H9 (cell line): ENCODE measurements at regions not wholly inside any gene's neighbourhood (a gene's known extent, or its start where the extent isn't known, plus 50 kb on each side); places are given as distances from the start of the nearest gene placed in this dataset.

Source experiments
- DNase-seq: peaks from one replicate; pipeline ENCODE4 v3.0.0-alpha.2; 2017
- H2AFZ ChIP-seq: one replicate; pipeline ENCODE4 v1.6.1; 2013; ENCODE audit warnings: mild to moderate bottlenecking, low read length, control low read depth, moderate library complexity
- H2AK5ac ChIP-seq: 2 replicates; pipeline ENCODE4 v1.6.1; 2013; ENCODE audit warnings: low read length, control low read depth, mixed read lengths; ENCODE audit not compliant: insufficient read length
- H2BK120ac ChIP-seq: one replicate; pipeline ENCODE4 v1.6.1; 2013; ENCODE audit warnings: low read depth, mild to moderate bottlenecking, low read length, control low read depth, inconsistent platforms; ENCODE audit not compliant: poor library complexity, severe bottlenecking
- H2BK12ac ChIP-seq: 2 replicates; pipeline ENCODE4 v1.6.1; 2013; ENCODE audit warnings: low read length, control low read depth, mixed read lengths, low read depth; ENCODE audit not compliant: insufficient read length
- H2BK15ac ChIP-seq: 2 replicates; pipeline ENCODE4 v1.6.1; 2013; ENCODE audit warnings: low read depth, low read length, control low read depth
- H2BK20ac ChIP-seq: one replicate; pipeline ENCODE4 v1.6.1; 2013; ENCODE audit warnings: low read depth, mild to moderate bottlenecking, low read length, control low read depth, inconsistent platforms; ENCODE audit not compliant: poor library complexity, severe bottlenecking
- H2BK5ac ChIP-seq: 2 replicates; pipeline ENCODE4 v1.6.1; 2013; ENCODE audit warnings: low read length, control low read depth, mixed read lengths; ENCODE audit not compliant: insufficient read length
- H3K14ac ChIP-seq: 2 replicates; pipeline ENCODE4 v1.6.1; 2013; ENCODE audit warnings: low read length, control low read depth; ENCODE audit not compliant: insufficient read depth
- H3K18ac ChIP-seq: 2 replicates; pipeline ENCODE4 v1.6.1; 2013; ENCODE audit warnings: low read depth, mild to moderate bottlenecking, mixed read lengths, low read length, control low read depth; ENCODE audit not compliant: insufficient read length
- H3K23ac ChIP-seq: 2 replicates; pipeline ENCODE4 v1.6.1; 2013; ENCODE audit warnings: low read length, control low read depth, mixed read lengths, low read depth; ENCODE audit not compliant: insufficient read length
- H3K23me2 ChIP-seq: 2 replicates; pipeline ENCODE4 v1.6.1; 2013; ENCODE audit warnings: low read depth, mild to moderate bottlenecking, mixed read lengths, low read length, control low read depth; ENCODE audit not compliant: insufficient read length, poor library complexity, severe bottlenecking
- H3K27ac ChIP-seq: 2 replicates; pipeline ENCODE4 v1.5.1; 2013; ENCODE audit warnings: low read length, control low read depth, mixed read lengths, low read depth; ENCODE audit not compliant: insufficient read length
- H3K27me3 ChIP-seq: 2 replicates; pipeline ENCODE4 v1.6.1; 2013; ENCODE audit warnings: low read length, control low read depth, inconsistent platforms; ENCODE audit not compliant: insufficient read depth
- H3K4ac ChIP-seq: 2 replicates; pipeline ENCODE4 v1.6.1; 2013; ENCODE audit warnings: low read depth, mild to moderate bottlenecking, control low read depth, inconsistent platforms, low read length, moderate library complexity
- H3K4me1 ChIP-seq: 2 replicates; pipeline ENCODE4 v1.6.1; 2013; ENCODE audit warnings: low read length, control low read depth, inconsistent platforms; ENCODE audit not compliant: insufficient read depth
- H3K4me2 ChIP-seq: 2 replicates; pipeline ENCODE4 v1.6.1; 2013; ENCODE audit warnings: low read length, control low read depth, mixed read lengths; ENCODE audit not compliant: insufficient read length, insufficient read depth
- H3K56ac ChIP-seq: 2 replicates; pipeline ENCODE4 v1.6.1; 2013; ENCODE audit warnings: low read depth, mild to moderate bottlenecking, mixed read lengths, low read length, control low read depth; ENCODE audit not compliant: insufficient read length
- H3K79me1 ChIP-seq: 2 replicates; pipeline ENCODE4 v1.6.1; 2013; ENCODE audit warnings: low read depth, mild to moderate bottlenecking, moderate library complexity, low read length, control low read depth, inconsistent platforms; ENCODE audit not compliant: insufficient read depth, poor library complexity, severe bottlenecking
- H3K79me2 ChIP-seq: 2 replicates; pipeline ENCODE4 v1.6.1; 2013; ENCODE audit warnings: low read length, control low read depth, inconsistent platforms; ENCODE audit not compliant: insufficient read depth
- H3K9ac ChIP-seq: 2 replicates; pipeline ENCODE4 v1.6.1; 2013; ENCODE audit warnings: low read length, control low read depth, mixed read lengths; ENCODE audit not compliant: insufficient read length; ENCODE audit errors: extremely low read depth
- H3K9me3 ChIP-seq: one replicate; pipeline ENCODE4 v1.6.1; 2013; ENCODE audit warnings: low read depth, low read length, inconsistent platforms; ENCODE audit not compliant: control insufficient read depth
- H3T11ph ChIP-seq: one replicate; pipeline ENCODE4 v1.6.1; 2013; ENCODE audit warnings: mild to moderate bottlenecking, low read length, control low read depth, inconsistent platforms
- H4K20me1 ChIP-seq: one replicate; pipeline ENCODE4 v1.6.1; 2013; ENCODE audit not compliant: control insufficient read depth, insufficient read length, insufficient read depth
- H4K5ac ChIP-seq: 2 replicates; pipeline ENCODE4 v1.6.1; 2013; ENCODE audit warnings: low read depth, mild to moderate bottlenecking, mixed read lengths, low read length, control low read depth; ENCODE audit not compliant: insufficient read length
- H4K8ac ChIP-seq: replicated peaks from 2 replicates; pipeline ENCODE4 v1.6.1; 2013; ENCODE audit warnings: low read length, control low read depth, mixed read lengths, low read depth; ENCODE audit not compliant: insufficient read length
- H4K91ac ChIP-seq: 2 replicates; pipeline ENCODE4 v1.6.1; 2013; ENCODE audit warnings: low read depth, mild to moderate bottlenecking, moderate library complexity, mixed read lengths, low read length, control low read depth; ENCODE audit not compliant: insufficient read length
- H3K27ac Mint-ChIP-seq, 3 experiments: 2 replicates in 2 of 3; 3 replicates in 1 of 3; pipeline ENCODE4 v1.8.0; 2020 to 2021; ENCODE audit warnings: mixed read lengths in 3 of 3, mild to moderate bottlenecking in 1 of 3, moderate library complexity in 1 of 3
- H3K27me3 Mint-ChIP-seq: 2 replicates; pipeline ENCODE4 v1.8.0; 2021; ENCODE audit warnings: low read depth, mild to moderate bottlenecking, moderate library complexity, mixed read lengths
- H3K36me3 Mint-ChIP-seq, 3 experiments: 2 replicates in 2 of 3; 3 replicates in 1 of 3; pipeline ENCODE4 v1.8.0; 2020 to 2021; ENCODE audit warnings: low read depth in 3 of 3, mixed read lengths in 3 of 3; ENCODE audit not compliant: insufficient read depth in 1 of 3
- H3K4me1 Mint-ChIP-seq, 2 experiments: 2 replicates each; pipeline ENCODE4 v1.8.0; 2020; ENCODE audit warnings: mixed read lengths in 2 of 2
- H3K4me3 Mint-ChIP-seq, 2 experiments: 2 replicates in 1 of 2; 3 replicates in 1 of 2; pipeline ENCODE4 v1.8.0; 2020 to 2021; ENCODE audit warnings: mild to moderate bottlenecking in 2 of 2, mixed read lengths in 2 of 2, moderate library complexity in 1 of 2
- H3K9me3 Mint-ChIP-seq, 2 experiments: 2 replicates in 1 of 2; 3 replicates in 1 of 2; pipeline ENCODE4 v1.8.0; 2020; ENCODE audit warnings: mild to moderate bottlenecking in 2 of 2, mixed read lengths in 2 of 2, moderate library complexity in 1 of 2
- WGBS: extraction: QIAGEN DNeasy Blood & Tissue Kit; methylation state at CpG from one replicate; pipeline ENCODE4 v1.1.7; 2013; ENCODE audit warnings: missing lambda C conversion rate, low lambda C conversion rate, mixed read lengths; ENCODE audit not compliant: insufficient read length; ENCODE audit errors: extremely low coverage; 5-methylcytosine and 5-hydroxymethylcytosine counted together
- TF ChIP-seq, protein P1 (sequence below): fragments of 200-600 bp; sonication (generic); conservative IDR thresholded peaks from 3 replicates; pipeline ENCODE4 v1.8.0; 2021; ENCODE audit warnings: antibody characterized with exemption, mild to moderate bottlenecking

DNA sequence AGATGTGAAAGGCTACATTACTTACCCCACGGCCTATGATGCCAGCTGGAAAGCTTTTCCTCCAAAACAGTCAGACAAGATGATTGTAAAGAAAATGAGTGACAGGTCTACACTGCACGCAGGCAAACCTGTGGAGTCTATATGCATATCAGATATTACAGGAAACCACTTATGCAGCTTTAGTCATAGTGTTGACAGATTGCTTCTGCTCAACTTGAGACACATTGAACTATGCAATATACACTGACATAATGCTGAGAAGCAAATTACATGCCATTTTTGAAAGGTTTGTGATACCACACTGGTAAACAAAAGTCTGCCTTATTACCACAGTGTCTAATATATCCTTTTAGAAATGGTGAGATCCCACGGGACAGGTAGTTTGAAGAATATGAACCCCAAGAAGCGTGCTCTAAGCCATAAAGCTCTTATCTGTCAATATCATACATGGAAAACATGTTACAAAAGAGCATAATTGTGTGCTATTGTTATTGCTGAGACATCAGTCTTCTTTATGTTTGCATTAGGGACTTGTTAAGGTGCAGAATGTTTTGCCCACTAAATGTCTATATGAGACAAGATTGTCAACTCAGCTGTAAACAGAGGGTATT, 1835.8 kb upstream of the TENM3 start:
- H3K4me2 ChIP-seq, result no peak overlapping the region
- H2AFZ ChIP-seq, result no peak overlapping the region
- TF ChIP-seq, protein P1, sequence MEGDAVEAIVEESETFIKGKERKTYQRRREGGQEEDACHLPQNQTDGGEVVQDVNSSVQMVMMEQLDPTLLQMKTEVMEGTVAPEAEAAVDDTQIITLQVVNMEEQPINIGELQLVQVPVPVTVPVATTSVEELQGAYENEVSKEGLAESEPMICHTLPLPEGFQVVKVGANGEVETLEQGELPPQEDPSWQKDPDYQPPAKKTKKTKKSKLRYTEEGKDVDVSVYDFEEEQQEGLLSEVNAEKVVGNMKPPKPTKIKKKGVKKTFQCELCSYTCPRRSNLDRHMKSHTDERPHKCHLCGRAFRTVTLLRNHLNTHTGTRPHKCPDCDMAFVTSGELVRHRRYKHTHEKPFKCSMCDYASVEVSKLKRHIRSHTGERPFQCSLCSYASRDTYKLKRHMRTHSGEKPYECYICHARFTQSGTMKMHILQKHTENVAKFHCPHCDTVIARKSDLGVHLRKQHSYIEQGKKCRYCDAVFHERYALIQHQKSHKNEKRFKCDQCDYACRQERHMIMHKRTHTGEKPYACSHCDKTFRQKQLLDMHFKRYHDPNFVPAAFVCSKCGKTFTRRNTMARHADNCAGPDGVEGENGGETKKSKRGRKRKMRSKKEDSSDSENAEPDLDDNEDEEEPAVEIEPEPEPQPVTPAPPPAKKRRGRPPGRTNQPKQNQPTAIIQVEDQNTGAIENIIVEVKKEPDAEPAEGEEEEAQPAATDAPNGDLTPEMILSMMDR, result no peak
- no peak overlapping the region for H2BK20ac ChIP-seq
- no peak overlapping the region for H3K23ac ChIP-seq
- no peaks in the 10 kb centered on the region for H3K9me3 ChIP-seq
- WGBS, result no CpG with 5 or more reads among the region's 4 CpGs
- no peaks in the 10 kb centered on the region for H3K27me3 ChIP-seq
- H3K36me3 Mint-ChIP-seq, result no peaks in the 10 kb centered on the region; a peak in 1 of 7 replicates
- H2BK12ac ChIP-seq, result no peak overlapping the region
- no peaks in the 10 kb centered on the region for H3K4me1 ChIP-seq
- no peak overlapping the region for H3K4me3 Mint-ChIP-seq
- H3K27me3 Mint-ChIP-seq, result no peaks in the 10 kb centered on the region
- H2BK120ac ChIP-seq, result no peak overlapping the region
- no peak overlapping the region for H2AK5ac ChIP-seq
- no peaks in the 10 kb centered on the region; a peak in 1 of 5 replicates for H3K9me3 Mint-ChIP-seq
- no peaks in the 10 kb centered on the region for H3K79me1 ChIP-seq
- H3K4ac ChIP-seq, result no peak overlapping the region
- H3K56ac ChIP-seq, result no peak overlapping the region
- no peak overlapping the region for H4K8ac ChIP-seq
- no peaks in the 10 kb centered on the region for H4K20me1 ChIP-seq
- no peak overlapping the region for H3K9ac ChIP-seq
- no peak overlapping the region for H3K27ac Mint-ChIP-seq
- H2BK5ac ChIP-seq, result no peak overlapping the region
- H4K91ac ChIP-seq, result no peak overlapping the region
- no peak overlapping the region for H2BK15ac ChIP-seq
- H3K27ac ChIP-seq, result no peak overlapping the region
- H3K23me2 ChIP-seq, result no peaks in the 10 kb centered on the region
- DNase-seq, result no peak
- H4K5ac ChIP-seq, result no peak overlapping the region
- H3K14ac ChIP-seq, result no peak overlapping the region
- no peaks in the 10 kb centered on the region for H3K4me1 Mint-ChIP-seq
- no peak overlapping the region for H3T11ph ChIP-seq
- no peak overlapping the region for H3K18ac ChIP-seq
- H3K79me2 ChIP-seq, result no peaks in the 10 kb centered on the region
